Neural cell (in vitro differentiated cells): ENCODE measurements at regions not wholly inside any gene's neighbourhood (a gene's known extent, or its start where the extent isn't known, plus 50 kb on each side); places are given as distances from the start of the nearest gene placed in this dataset.

Source experiments
- H2AFZ ChIP-seq: fragments of 200-600, 300-800 bp; sonication (generic), shearing (Covaris generic); 2 replicates; pipeline ENCODE4 v1.6.0; 2014; ENCODE audit warnings: low read depth, mild to moderate bottlenecking, antibody characterized with exemption, low read length, moderate library complexity
- H3F3A ChIP-seq: fragments of 200-600 bp; shearing (Covaris generic); 2 replicates; pipeline ENCODE4 v1.6.1; 2016; ENCODE audit warnings: mild to moderate bottlenecking, moderate library complexity, mixed read lengths, antibody characterized with exemption, low read length; ENCODE audit not compliant: insufficient read depth, poor library complexity, severe bottlenecking
- H3K27ac ChIP-seq: fragments of 200-600, 300-800 bp; sonication (generic), shearing (Covaris generic); 2 replicates; pipeline ENCODE4 v1.5.1; 2014; ENCODE audit warnings: mild to moderate bottlenecking, low read length, moderate library complexity
- H3K27me3 ChIP-seq: fragments of 300-800, 200-600 bp; sonication (generic), shearing (Covaris generic); 2 replicates; pipeline ENCODE4 v1.6.0; 2014; ENCODE audit warnings: mild to moderate bottlenecking, low read depth, low read length, moderate library complexity; ENCODE audit not compliant: insufficient read depth
- H3K36me3 ChIP-seq: fragments of 300-800, 200-600 bp; sonication (generic), shearing (Covaris generic); 2 replicates; pipeline ENCODE4 v1.5.1; 2014; ENCODE audit warnings: mild to moderate bottlenecking, antibody characterized with exemption, low read length, moderate library complexity; ENCODE audit not compliant: insufficient read depth
- H3K4me2 ChIP-seq: fragments of 300-800, 200-600 bp; sonication (generic), shearing (Covaris generic); 2 replicates; pipeline ENCODE4 v1.6.0; 2014; ENCODE audit warnings: mild to moderate bottlenecking, low read length
- H3K4me3 ChIP-seq: fragments of 300-800, 200-600 bp; sonication (generic), shearing (Covaris generic); 2 replicates; pipeline ENCODE4 v1.5.1; 2014; ENCODE audit warnings: mild to moderate bottlenecking, low read length, moderate library complexity
- H3K79me2 ChIP-seq: fragments of 200-600 bp; shearing (Covaris generic); replicated peaks from 2 replicates; pipeline ENCODE4 v1.6.0; 2014; ENCODE audit warnings: mild to moderate bottlenecking, low read length, moderate library complexity; ENCODE audit not compliant: insufficient read depth
- H3K9ac ChIP-seq: fragments of 300-800, 200-600 bp; sonication (generic), shearing (Covaris generic); 2 replicates; pipeline ENCODE4 v1.6.1; 2016; ENCODE audit warnings: mild to moderate bottlenecking, low read length, mixed read lengths
- H3K9me2 ChIP-seq: fragments of 200-600 bp; shearing (Covaris generic); 2 replicates; pipeline ENCODE4 v1.6.1; 2016; ENCODE audit warnings: mild to moderate bottlenecking, low read length, mixed read lengths; ENCODE audit not compliant: insufficient read depth
- H3K9me3 ChIP-seq: fragments of 200-600, 300-800 bp; sonication (generic), shearing (Covaris generic); 2 replicates; pipeline ENCODE4 v1.6.1; 2016; ENCODE audit warnings: mild to moderate bottlenecking, mixed run types, low read length, moderate library complexity, mixed read lengths
- H4K20me1 ChIP-seq: fragments of 200-600 bp; shearing (Covaris generic); 2 replicates; pipeline ENCODE4 v1.6.1; 2016; ENCODE audit warnings: mild to moderate bottlenecking, mixed run types; ENCODE audit not compliant: insufficient read depth
- EP300 ChIP-seq: fragments of 450-650 bp; conservative IDR thresholded peaks from 2 replicates; pipeline ENCODE4 v1.6.1; 2014; ENCODE audit warnings: antibody characterized with exemption, mild to moderate bottlenecking, moderate library complexity; ENCODE audit not compliant: poor library complexity, severe bottlenecking
- EZH2 ChIP-seq: fragments of 200-600, 300-800 bp; shearing (Covaris generic), sonication (generic); IDR thresholded peaks from 2 replicates; pipeline ENCODE4 v1.6.1; 2014; ENCODE audit warnings: antibody characterized with exemption, low read length, borderline replicate concordance, mild to moderate bottlenecking; ENCODE audit not compliant: insufficient read depth, poor library complexity, severe bottlenecking
- MXI1 ChIP-seq: fragments of 450-650 bp; conservative IDR thresholded peaks from 2 replicates; pipeline ENCODE4 v1.6.1; 2014; ENCODE audit warnings: antibody characterized with exemption, mild to moderate bottlenecking; ENCODE audit not compliant: poor library complexity, severe bottlenecking
- POLR2AphosphoS5 ChIP-seq: IDR thresholded peaks from 2 replicates; pipeline ENCODE4 v1.6.1; 2012
- RAD21 ChIP-seq: fragments of 450-650 bp; conservative IDR thresholded peaks from 2 replicates; pipeline ENCODE4 v1.6.1; 2014; ENCODE audit warnings: antibody characterized with exemption, mild to moderate bottlenecking, moderate library complexity
- SMC3 ChIP-seq: fragments of 450-650 bp; conservative IDR thresholded peaks from 2 replicates; pipeline ENCODE4 v1.6.1; 2014; ENCODE audit warnings: antibody characterized with exemption, mild to moderate bottlenecking, moderate library complexity; ENCODE audit not compliant: poor library complexity
- TAF1 ChIP-seq: IDR thresholded peaks from 2 replicates; pipeline ENCODE4 v1.6.1; 2012; ENCODE audit warnings: low read depth
- TF ChIP-seq, protein P1 (sequence below): fragments of 450-650 bp; IDR thresholded peaks from 2 replicates; pipeline ENCODE4 v1.5.1; 2014; ENCODE audit warnings: antibody characterized with exemption, mild to moderate bottlenecking, moderate library complexity; ENCODE audit not compliant: poor library complexity, severe bottlenecking
- TF ChIP-seq, protein P2 (sequence below): IDR thresholded peaks from 2 replicates; pipeline ENCODE4 v1.6.1; 2012; ENCODE audit warnings: borderline replicate concordance

DNA sequence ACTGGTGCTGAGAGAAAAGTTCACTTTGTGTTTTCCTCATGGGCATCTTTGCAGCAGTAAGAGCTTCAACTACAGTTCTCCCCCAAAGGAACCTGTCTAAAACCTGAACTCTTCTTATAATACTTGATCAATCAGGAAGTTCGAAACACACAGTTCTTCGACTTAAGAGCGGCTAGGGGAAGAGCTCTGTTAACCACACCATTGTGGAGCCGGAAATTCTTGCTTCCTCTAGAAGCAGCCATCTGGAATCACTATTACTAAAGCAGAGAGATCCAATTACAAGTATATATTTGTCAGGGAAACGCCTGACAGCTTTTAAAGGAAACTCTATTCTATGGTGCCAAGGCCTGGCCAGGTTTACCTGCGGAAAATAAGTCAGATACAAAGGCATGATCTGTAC lies 337.3 kb upstream of the CBLB start:
- no peaks in the 10 kb centered on the region for H3F3A ChIP-seq
- H3K79me2 ChIP-seq, result no peaks in the 10 kb centered on the region
- H3K36me3 ChIP-seq, result no peaks in the 10 kb centered on the region
- no peak overlapping the region for H3K4me2 ChIP-seq
- H3K27ac ChIP-seq, result no peak overlapping the region
- H3K9me2 ChIP-seq, result no peaks in the 10 kb centered on the region
- H4K20me1 ChIP-seq, result no peaks in the 10 kb centered on the region
- no peak overlapping the region for H3K4me3 ChIP-seq
- no peaks in the 10 kb centered on the region for H3K9me3 ChIP-seq
- no peaks in the 10 kb centered on the region for H3K27me3 ChIP-seq
- TF ChIP-seq SMC3 (no peak), POLR2AphosphoS5 (no peak), RAD21 (no peak), EZH2 (no peak), MXI1 (no peak), EP300 (no peak), TAF1 (no peak)
- TF ChIP-seq, protein P1, sequence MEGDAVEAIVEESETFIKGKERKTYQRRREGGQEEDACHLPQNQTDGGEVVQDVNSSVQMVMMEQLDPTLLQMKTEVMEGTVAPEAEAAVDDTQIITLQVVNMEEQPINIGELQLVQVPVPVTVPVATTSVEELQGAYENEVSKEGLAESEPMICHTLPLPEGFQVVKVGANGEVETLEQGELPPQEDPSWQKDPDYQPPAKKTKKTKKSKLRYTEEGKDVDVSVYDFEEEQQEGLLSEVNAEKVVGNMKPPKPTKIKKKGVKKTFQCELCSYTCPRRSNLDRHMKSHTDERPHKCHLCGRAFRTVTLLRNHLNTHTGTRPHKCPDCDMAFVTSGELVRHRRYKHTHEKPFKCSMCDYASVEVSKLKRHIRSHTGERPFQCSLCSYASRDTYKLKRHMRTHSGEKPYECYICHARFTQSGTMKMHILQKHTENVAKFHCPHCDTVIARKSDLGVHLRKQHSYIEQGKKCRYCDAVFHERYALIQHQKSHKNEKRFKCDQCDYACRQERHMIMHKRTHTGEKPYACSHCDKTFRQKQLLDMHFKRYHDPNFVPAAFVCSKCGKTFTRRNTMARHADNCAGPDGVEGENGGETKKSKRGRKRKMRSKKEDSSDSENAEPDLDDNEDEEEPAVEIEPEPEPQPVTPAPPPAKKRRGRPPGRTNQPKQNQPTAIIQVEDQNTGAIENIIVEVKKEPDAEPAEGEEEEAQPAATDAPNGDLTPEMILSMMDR, result no peak
- TF ChIP-seq, protein P2, sequence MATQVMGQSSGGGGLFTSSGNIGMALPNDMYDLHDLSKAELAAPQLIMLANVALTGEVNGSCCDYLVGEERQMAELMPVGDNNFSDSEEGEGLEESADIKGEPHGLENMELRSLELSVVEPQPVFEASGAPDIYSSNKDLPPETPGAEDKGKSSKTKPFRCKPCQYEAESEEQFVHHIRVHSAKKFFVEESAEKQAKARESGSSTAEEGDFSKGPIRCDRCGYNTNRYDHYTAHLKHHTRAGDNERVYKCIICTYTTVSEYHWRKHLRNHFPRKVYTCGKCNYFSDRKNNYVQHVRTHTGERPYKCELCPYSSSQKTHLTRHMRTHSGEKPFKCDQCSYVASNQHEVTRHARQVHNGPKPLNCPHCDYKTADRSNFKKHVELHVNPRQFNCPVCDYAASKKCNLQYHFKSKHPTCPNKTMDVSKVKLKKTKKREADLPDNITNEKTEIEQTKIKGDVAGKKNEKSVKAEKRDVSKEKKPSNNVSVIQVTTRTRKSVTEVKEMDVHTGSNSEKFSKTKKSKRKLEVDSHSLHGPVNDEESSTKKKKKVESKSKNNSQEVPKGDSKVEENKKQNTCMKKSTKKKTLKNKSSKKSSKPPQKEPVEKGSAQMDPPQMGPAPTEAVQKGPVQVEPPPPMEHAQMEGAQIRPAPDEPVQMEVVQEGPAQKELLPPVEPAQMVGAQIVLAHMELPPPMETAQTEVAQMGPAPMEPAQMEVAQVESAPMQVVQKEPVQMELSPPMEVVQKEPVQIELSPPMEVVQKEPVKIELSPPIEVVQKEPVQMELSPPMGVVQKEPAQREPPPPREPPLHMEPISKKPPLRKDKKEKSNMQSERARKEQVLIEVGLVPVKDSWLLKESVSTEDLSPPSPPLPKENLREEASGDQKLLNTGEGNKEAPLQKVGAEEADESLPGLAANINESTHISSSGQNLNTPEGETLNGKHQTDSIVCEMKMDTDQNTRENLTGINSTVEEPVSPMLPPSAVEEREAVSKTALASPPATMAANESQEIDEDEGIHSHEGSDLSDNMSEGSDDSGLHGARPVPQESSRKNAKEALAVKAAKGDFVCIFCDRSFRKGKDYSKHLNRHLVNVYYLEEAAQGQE, result no peak
- H2AFZ ChIP-seq, result no peak overlapping the region
- no peak overlapping the region for H3K9ac ChIP-seq

DNA sequence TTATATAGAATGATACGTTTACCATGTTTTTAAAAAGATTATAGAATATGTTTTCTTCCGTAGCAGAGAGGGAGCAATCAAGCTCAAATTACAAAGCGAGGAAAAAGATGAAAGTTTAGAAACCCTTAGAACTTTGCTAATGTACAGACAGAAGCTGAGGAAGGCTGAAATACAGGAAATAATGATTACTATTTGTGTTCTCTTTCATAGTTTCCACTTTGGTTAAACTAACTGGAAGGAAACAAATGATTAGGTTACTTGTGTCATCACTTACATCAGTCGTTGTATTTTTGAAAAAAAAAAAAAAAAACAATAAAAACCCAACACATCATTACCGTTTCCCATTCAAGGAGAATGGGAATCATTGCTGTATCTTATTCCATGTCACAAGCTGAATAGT lies 337.8 kb upstream of the CBLB start:
- H3K9me2 ChIP-seq, result no peaks in the 10 kb centered on the region
- H2AFZ ChIP-seq, result no peak overlapping the region
- no peaks in the 10 kb centered on the region for H3K36me3 ChIP-seq
- no peak overlapping the region for H3K27ac ChIP-seq
- no peak overlapping the region for H3K9ac ChIP-seq
- H3K4me3 ChIP-seq, result no peak overlapping the region
- no peaks in the 10 kb centered on the region for H3F3A ChIP-seq
- no peaks in the 10 kb centered on the region for H4K20me1 ChIP-seq
- no peaks in the 10 kb centered on the region for H3K9me3 ChIP-seq
- TF ChIP-seq MXI1, result no peak
- no peak for TF ChIP-seq POLR2AphosphoS5
- no peak for TF ChIP-seq RAD21
- no peak for TF ChIP-seq TAF1
- no peak for TF ChIP-seq EP300
- no peak for TF ChIP-seq SMC3
- TF ChIP-seq EZH2, result no peak
- TF ChIP-seq, protein P2, result no peak
- H3K27me3 ChIP-seq, result no peaks in the 10 kb centered on the region
- H3K79me2 ChIP-seq, result no peaks in the 10 kb centered on the region
- no peak overlapping the region for H3K4me2 ChIP-seq
